Mesenchymal stem cell (in vitro differentiated cells and primary cell): ENCODE measurements at regions not wholly inside any gene's neighbourhood (a gene's known extent, or its start where the extent isn't known, plus 50 kb on each side); places are given as distances from the start of the nearest gene placed in this dataset.
A peak's percentile ranks its signal among the peaks of the same experiment; 100 is the strongest.

Experiments
- DNase-seq: peaks from one replicate; pipeline ENCODE4 v3.0.0-alpha.2; 2013
- H2AFZ ChIP-seq: one replicate; pipeline ENCODE4 v1.6.1; 2013; ENCODE audit warnings: low read depth, mild to moderate bottlenecking, control low read depth, inconsistent platforms, low read length, moderate library complexity
- H2AK5ac ChIP-seq: 2 replicates; pipeline ENCODE4 v1.6.1; 2013; ENCODE audit warnings: low read length, moderate library complexity, mild to moderate bottlenecking, inconsistent platforms; ENCODE audit not compliant: severe bottlenecking
- H2BK120ac ChIP-seq: one replicate; pipeline ENCODE4 v1.6.1; 2013; ENCODE audit warnings: low read depth, mild to moderate bottlenecking, inconsistent platforms, low read length, moderate library complexity
- H2BK12ac ChIP-seq, 2 experiments: one replicate each; pipeline ENCODE4 v1.6.1; 2013; ENCODE audit warnings: inconsistent platforms in 2 of 2, low read length in 2 of 2, mild to moderate bottlenecking in 2 of 2, moderate library complexity in 2 of 2, control low read depth in 1 of 2
- H2BK15ac ChIP-seq: one replicate; pipeline ENCODE4 v1.6.1; 2013; ENCODE audit warnings: mild to moderate bottlenecking, low read depth, inconsistent platforms; ENCODE audit not compliant: poor library complexity, severe bottlenecking
- H2BK5ac ChIP-seq: 2 replicates; pipeline ENCODE4 v1.6.1; 2013; ENCODE audit warnings: low read depth, mild to moderate bottlenecking, low read length, control low read depth, inconsistent platforms; ENCODE audit not compliant: poor library complexity, severe bottlenecking
- H3K14ac ChIP-seq, 2 experiments: one replicate each; pipeline ENCODE4 v1.6.1; 2013; ENCODE audit warnings: inconsistent platforms in 2 of 2, low read length in 2 of 2, control low read depth in 1 of 2, mild to moderate bottlenecking in 1 of 2, moderate library complexity in 1 of 2
- H3K18ac ChIP-seq, 2 experiments: one replicate each; pipeline ENCODE4 v1.6.1; 2013; ENCODE audit warnings: inconsistent platforms in 2 of 2, low read length in 2 of 2, control low read depth in 1 of 2, low read depth in 1 of 2, mild to moderate bottlenecking in 1 of 2
- H3K23ac ChIP-seq, 2 experiments: one replicate each; pipeline ENCODE4 v1.6.1; 2013; ENCODE audit warnings: inconsistent platforms in 2 of 2, low read length in 2 of 2, mild to moderate bottlenecking in 2 of 2, moderate library complexity in 2 of 2, control low read depth in 1 of 2
- H3K27ac ChIP-seq: 2 replicates; pipeline ENCODE4 v1.5.1; 2013; ENCODE audit warnings: mild to moderate bottlenecking, moderate library complexity, low read length, control low read depth, inconsistent platforms; ENCODE audit not compliant: poor library complexity, severe bottlenecking
- H3K27me3 ChIP-seq, 2 experiments: 2 replicates each; pipeline versions ENCODE4 v1.6.1 to v1.7.0; 2013; ENCODE audit warnings: low read length in 2 of 2, mild to moderate bottlenecking in 2 of 2, moderate library complexity in 2 of 2, control low read depth in 1 of 2, inconsistent platforms in 1 of 2; ENCODE audit not compliant: control insufficient read depth in 1 of 2, insufficient read depth in 1 of 2
- H3K36me3 ChIP-seq, 2 experiments: 2 replicates each; pipeline versions ENCODE4 v1.6.1 to v1.7.0; 2013; ENCODE audit warnings: low read length in 2 of 2, control low read depth in 1 of 2, inconsistent platforms in 1 of 2, low read depth in 1 of 2, mild to moderate bottlenecking in 1 of 2; ENCODE audit not compliant: insufficient read depth in 2 of 2, control insufficient read depth in 1 of 2
- H3K4ac ChIP-seq, 2 experiments: one replicate each; pipeline ENCODE4 v1.6.1; 2013; ENCODE audit warnings: inconsistent platforms in 2 of 2, low read length in 2 of 2, mild to moderate bottlenecking in 2 of 2, moderate library complexity in 2 of 2, control low read depth in 1 of 2, low read depth in 1 of 2
- H3K4me1 ChIP-seq: 2 replicates; pipeline ENCODE4 v1.6.1; 2013; ENCODE audit warnings: low read depth, low read length, control low read depth; ENCODE audit not compliant: control insufficient read depth, insufficient read depth
- H3K4me2 ChIP-seq: 2 replicates; pipeline ENCODE4 v1.6.1; 2013; ENCODE audit warnings: low read length, mild to moderate bottlenecking, inconsistent platforms; ENCODE audit not compliant: poor library complexity, severe bottlenecking
- H3K4me3 ChIP-seq, 2 experiments: 2 replicates each; pipeline versions ENCODE4 v1.5.1 to v1.7.0; 2013; ENCODE audit warnings: low read length in 2 of 2, mild to moderate bottlenecking in 2 of 2, control low read depth in 1 of 2, low read depth in 1 of 2; ENCODE audit not compliant: insufficient read depth in 1 of 2
- H3K79me1 ChIP-seq: replicated peaks from 2 replicates; pipeline ENCODE4 v1.6.1; 2013; ENCODE audit warnings: mild to moderate bottlenecking, control low read depth, low read length, inconsistent platforms; ENCODE audit not compliant: poor library complexity, severe bottlenecking
- H3K9ac ChIP-seq: 2 replicates; pipeline ENCODE4 v1.7.0; 2013; ENCODE audit warnings: mild to moderate bottlenecking, low read length, moderate library complexity
- H3K9me3 ChIP-seq: 2 replicates; pipeline ENCODE4 v1.7.0; 2013; ENCODE audit warnings: mild to moderate bottlenecking, low read length; ENCODE audit not compliant: control insufficient read depth
- H4K8ac ChIP-seq: one replicate; pipeline ENCODE4 v1.6.1; 2013; ENCODE audit warnings: inconsistent platforms, mild to moderate bottlenecking, low read length, moderate library complexity
- H4K91ac ChIP-seq: one replicate; pipeline ENCODE4 v1.6.1; 2013; ENCODE audit warnings: mild to moderate bottlenecking, low read length, inconsistent platforms
- WGBS: methylation state at CpG from one replicate; pipeline ENCODE4 v1.1.7; 2013; ENCODE audit warnings: mixed read lengths; 5-methylcytosine and 5-hydroxymethylcytosine counted together

- no peak overlapping the region for H3K4me3 ChIP-seq
- no peak overlapping the region for H2BK15ac ChIP-seq
- no peak overlapping the region for H3K14ac ChIP-seq
- H3K9ac ChIP-seq = peak overlapping the region; percentile 59
- H3K4me1 ChIP-seq = peaks cover 7% of the 10 kb centered on the region
- H2BK5ac ChIP-seq = no peak overlapping the region
- no peak overlapping the region for H2BK12ac ChIP-seq
- no peak for DNase-seq
- no peak overlapping the region for H3K4ac ChIP-seq
- WGBS = no CpG with 5 or more reads among the region's 4 CpGs
- H2AK5ac ChIP-seq = no peak overlapping the region
- H2AFZ ChIP-seq = no peak overlapping the region
- H2BK120ac ChIP-seq = no peak overlapping the region
- H3K23ac ChIP-seq = no peak overlapping the region
- H4K91ac ChIP-seq = no peak overlapping the region
- H3K9me3 ChIP-seq = no peaks in the 10 kb centered on the region
- no peaks in the 10 kb centered on the region for H3K79me1 ChIP-seq
- H4K8ac ChIP-seq = no peak overlapping the region
- no peak overlapping the region for H3K18ac ChIP-seq
- no peak overlapping the region for H3K4me2 ChIP-seq
- H3K27me3 ChIP-seq = no peaks in the 10 kb centered on the region
- H3K36me3 ChIP-seq = no peaks in the 10 kb centered on the region
- H3K27ac ChIP-seq = no peak overlapping the region
Measured at GRCh38 chr6:110527516-110527915, 51.1 kb upstream of the SLC22A16 start.

GRCh38 chr6:110526726-110527125, 50.3 kb upstream of the SLC22A16 start:
- WGBS = no CpG with 5 or more reads among the region's 3 CpGs
- peak overlapping the region in 1 of 2 experiments; percentile 51 for H3K4ac ChIP-seq
- no peaks in the 10 kb centered on the region for H3K9me3 ChIP-seq
- H3K27ac ChIP-seq = no peak overlapping the region
- H3K9ac ChIP-seq = no peak overlapping the region
- no peak overlapping the region for H2AK5ac ChIP-seq
- H3K27me3 ChIP-seq = no peaks in the 10 kb centered on the region
- H4K91ac ChIP-seq = no peak overlapping the region
- no peak for DNase-seq
- peak overlapping the region in 1 of 2 experiments; percentile 75 for H2BK12ac ChIP-seq
- H2BK15ac ChIP-seq = no peak overlapping the region
- no peak overlapping the region for H3K4me3 ChIP-seq
- H2AFZ ChIP-seq = peak overlapping the region; percentile 23
- no peaks in the 10 kb centered on the region for H3K36me3 ChIP-seq
- no peaks in the 10 kb centered on the region for H3K79me1 ChIP-seq
- peaks cover 7% of the 10 kb centered on the region for H3K4me1 ChIP-seq
- no peak overlapping the region for H2BK5ac ChIP-seq
- no peak overlapping the region for H2BK120ac ChIP-seq
- H3K14ac ChIP-seq = peak overlapping the region in 1 of 2 experiments; percentile 8
- H3K23ac ChIP-seq = no peak overlapping the region
- no peak overlapping the region for H3K4me2 ChIP-seq
- H3K18ac ChIP-seq = no peak overlapping the region
- H4K8ac ChIP-seq = no peak overlapping the region
